Upper lobe of left lung (tissue), 4 donors: ENCODE measurements at regions not wholly inside any gene's neighbourhood (a gene's known extent, or its start where the extent isn't known, plus 50 kb on each side); places are given as distances from the start of the nearest gene placed in this dataset.

ENCODE experiments used
- CTCF ChIP-seq, 6 experiments: fragments of 450-650 bp in 4 of 6; fragments of 200-600 bp in 2 of 6; sonication (generic) in 2 of 6; IDR thresholded peaks; one replicate each; pipeline ENCODE4 v1.5.1; 2016 to 2019; ENCODE audit warnings: antibody characterized with exemption in 6 of 6
- EP300 ChIP-seq, 4 donors: sonication (generic); formaldehyde crosslinking; IDR thresholded peaks; one replicate each; pipeline ENCODE4 v1.5.1; 2017; ENCODE audit warnings: antibody characterized with exemption in 4 of 4, control low read depth in 2 of 4
- POLR2A ChIP-seq, 4 donors: fragments of 450-650 bp; IDR thresholded peaks; one replicate each; pipeline ENCODE4 v1.5.1; 2016 to 2017; ENCODE audit warnings: antibody characterized with exemption in 4 of 4, mild to moderate bottlenecking in 2 of 4

- TF ChIP-seq CTCF (IDR thresholded peaks at IDR 0.05) = no peak
- no peak for TF ChIP-seq POLR2A (IDR thresholded peaks at IDR 0.05)
- no peak for TF ChIP-seq EP300 (IDR thresholded peaks at IDR 0.05)
These were observed 209.6 kb upstream of the CDH10 start for GRCh38 chr5:24854350-24854749.
